K562 (cell line): ENCODE measurements at regions not wholly inside any gene's neighbourhood (a gene's known extent, or its start where the extent isn't known, plus 50 kb on each side); places are given as distances from the start of the nearest gene placed in this dataset.

Experiments used
- ATAC-seq: fragments of 200-7000 bp; cut with Tn5 transposase; 3 replicates; pipeline ENCODE4 v1.9.1; 2020; ENCODE audit warnings: moderate library complexity
- BruUV-seq: library from RNA; stranded (reverse); fragments of 400-500 nt; replicated peaks from 2 replicates; lab custom pipeline; 2021; lab: Mats Ljungman, UMichigan
- CTCF ChIA-PET: fragments of 300-600 bp; formaldehyde crosslinking; extraction: SDS; loops from one replicate; lab custom pipeline; 2021; ENCODE audit warnings: low intra/inter-chr PET ratio; lab: Yijun Ruan, JAX
- POLR2A ChIA-PET: fragments of 300-600, 350-650 bp; sonication (Branson Sonifier 250); formaldehyde crosslinking; extraction: SDS; loops from one replicate; lab custom pipeline; 2021; ENCODE audit warnings: antibody characterized with exemption, inconsistent platforms; lab: Yijun Ruan, JAX
- DNase-seq, 4 experiments: peaks; one replicate each; pipeline versions ENCODE4 v3.0.0 to v3.0.0-alpha.2; 2011 to 2018; ENCODE audit warnings: low spot score in 3 of 4, mixed read lengths in 3 of 4; ENCODE audit errors: extremely low read depth in 1 of 4
- FAIRE-seq: peaks from 2 replicates; lab custom pipeline; 2011; peaks lifted over from hg19 to GRCh38; lab: Jason Lieb, UNC
- H2AFZ ChIP-seq: 2 replicates; pipeline ENCODE4 v1.6.0; 2011; ENCODE audit warnings: low read depth, low read length, control low read depth, inconsistent platforms
- H3K27ac ChIP-seq: fragments of 200-600 bp; 3 replicates; pipeline ENCODE4 v1.8.0; 2011; ENCODE audit warnings: low read depth, mild to moderate bottlenecking, control low read depth, inconsistent platforms, low read length, moderate library complexity, mixed read lengths; ENCODE audit errors: extremely low read depth
- H3K27me3 ChIP-seq, 2 experiments: fragments of 300-600 bp in 1 of 2; 2 replicates in 1 of 2; 3 replicates in 1 of 2; pipeline versions ENCODE4 v1.6.0 to v1.8.0; 2011; ENCODE audit warnings: inconsistent platforms in 2 of 2, low read length in 2 of 2, mild to moderate bottlenecking in 1 of 2, mixed read lengths in 1 of 2, moderate library complexity in 1 of 2; ENCODE audit not compliant: control insufficient read depth in 2 of 2, insufficient read depth in 2 of 2
- H3K36me3 ChIP-seq: fragments of 300-600 bp; 3 replicates; pipeline ENCODE4 v1.8.0; 2011; ENCODE audit warnings: mild to moderate bottlenecking, low read length, inconsistent platforms; ENCODE audit not compliant: control insufficient read depth, insufficient read depth
- H3K4me1 ChIP-seq, 2 experiments: fragments of 200-600 bp in 1 of 2; replicated peaks in 1 of 2; 2 replicates in 1 of 2; 3 replicates in 1 of 2; pipeline versions ENCODE4 v1.5.1 to v1.8.0; 2011; ENCODE audit warnings: inconsistent platforms in 2 of 2, low read length in 2 of 2, mild to moderate bottlenecking in 1 of 2, mixed read lengths in 1 of 2, moderate library complexity in 1 of 2; ENCODE audit not compliant: control insufficient read depth in 2 of 2, insufficient read depth in 2 of 2
- H3K4me2 ChIP-seq: 2 replicates; pipeline ENCODE4 v1.6.1; 2011; ENCODE audit warnings: low read length, control low read depth, inconsistent platforms, mixed read lengths; ENCODE audit not compliant: insufficient read depth
- H3K4me3 ChIP-seq: fragments of 200-600 bp; sonication (generic), shearing (Covaris generic); 2 replicates; pipeline ENCODE4 v1.5.1; 2016; ENCODE audit warnings: control low read depth, inconsistent platforms
- H3K79me2 ChIP-seq: fragments of 200-600 bp; 3 replicates; pipeline ENCODE4 v1.8.0; 2011; ENCODE audit warnings: low read length, inconsistent platforms; ENCODE audit not compliant: control insufficient read depth, insufficient read depth
- H3K9ac ChIP-seq, 2 experiments: 2 replicates each; pipeline versions ENCODE4 v1.6.0 to v1.6.1; 2011; ENCODE audit warnings: low read depth in 2 of 2, low read length in 2 of 2, control low read depth in 1 of 2, inconsistent platforms in 1 of 2, mild to moderate bottlenecking in 1 of 2, mixed read lengths in 1 of 2; ENCODE audit not compliant: insufficient read depth in 1 of 2
- H3K9me1 ChIP-seq: one replicate; pipeline ENCODE4 v1.6.0; 2011; ENCODE audit warnings: inconsistent platforms, mild to moderate bottlenecking, low read length, moderate library complexity; ENCODE audit not compliant: control insufficient read depth, insufficient read depth
- H3K9me3 ChIP-seq: replicated peaks from 2 replicates; pipeline ENCODE4 v1.5.1; 2011; ENCODE audit warnings: low read depth, low read length, inconsistent platforms; ENCODE audit not compliant: control insufficient read depth, insufficient read depth
- H4K20me1 ChIP-seq: replicated peaks from 2 replicates; pipeline ENCODE4 v1.6.1; 2011; ENCODE audit warnings: low read length, inconsistent platforms, mixed read lengths; ENCODE audit not compliant: control insufficient read depth, insufficient read depth
- GABPB1 ChIP-seq: sonication (generic); formaldehyde crosslinking; IDR thresholded peaks from 2 replicates; pipeline ENCODE4 v1.8.0; 2022; ENCODE audit warnings: mild to moderate bottlenecking, missing genetic modification reagents
- HNRNPK ChIP-seq: fragments of 200-400 bp; formaldehyde crosslinking; IDR thresholded peaks from one replicate; pipeline ENCODE4 v1.6.1; 2018; ENCODE audit warnings: mild to moderate bottlenecking, low read depth, low read length; ENCODE audit not compliant: poor library complexity, severe bottlenecking
- HNRNPLL ChIP-seq: fragments of 200-400 bp; formaldehyde crosslinking; IDR thresholded peaks from 2 replicates; pipeline ENCODE4 v1.6.1; 2017; ENCODE audit warnings: low read length, low read depth, mild to moderate bottlenecking; ENCODE audit not compliant: poor library complexity, severe bottlenecking
- HSF4 ChIP-seq: fragments of 250-450 bp; sonication (Bioruptor Pico); IDR thresholded peaks from 2 replicates; pipeline ENCODE4 v2.1.2; 2022; ENCODE audit warnings: mild to moderate bottlenecking, moderate library complexity, borderline replicate concordance
- KDM4B ChIP-seq, 2 experiments: fragments of 450-650 bp in 1 of 2; sonication (generic) in 1 of 2; IDR thresholded peaks; 2 replicates each; pipeline ENCODE4 v1.6.1; 2016 to 2017; ENCODE audit warnings: borderline replicate concordance in 2 of 2, antibody characterized with exemption in 1 of 2, low read depth in 1 of 2, mild to moderate bottlenecking in 1 of 2
- MEF2D ChIP-seq: conservative IDR thresholded peaks from 2 replicates; pipeline ENCODE4 v1.6.1; 2016; ENCODE audit warnings: low read depth, missing genetic modification characterization, missing compliant biosample characterization
- NCOA4 ChIP-seq: fragments of 450-650 bp; IDR thresholded peaks from 2 replicates; pipeline ENCODE4 v1.6.1; 2018; ENCODE audit warnings: mild to moderate bottlenecking; ENCODE audit not compliant: partially characterized antibody
- NEUROD1 ChIP-seq: fragments of 150-350 bp; IDR thresholded peaks from 2 replicates; pipeline ENCODE4 v1.6.1; 2014; ENCODE audit warnings: borderline replicate concordance, low read length, low read depth; ENCODE audit not compliant: partially characterized antibody
- SPI1 ChIP-seq: IDR thresholded peaks from 2 replicates; pipeline ENCODE4 v1.6.1; 2011; ENCODE audit warnings: low read depth, low read length, control low read depth, borderline replicate concordance
- WGBS: fragments of 100-300 bp; shearing (Covaris generic); methylation state at CpG from one replicate; pipeline ENCODE4 v1.1.6; 2016; ENCODE audit warnings: low coverage, mixed read lengths; ENCODE audit not compliant: insufficient coverage; ENCODE audit errors: missing lambda C conversion rate; 5-methylcytosine and 5-hydroxymethylcytosine counted together
- in situ Hi-C: fragments of 300-500 bp; cut with MboI; formaldehyde crosslinking; loops from 4 replicates; pipeline ENCODE4 v1.15.0; 2018; ENCODE audit warnings: inconsistent platforms, mixed read lengths
- intact Hi-C: fragments of 100-400 bp; cut with micrococcal nuclease; formaldehyde crosslinking; loops from 2 replicates; pipeline ENCODE4 v1.14.2; 2022
- TF ChIP-seq, protein P1 (sequence below): fragments of 450-650 bp; IDR thresholded peaks from 2 replicates; pipeline ENCODE4 v1.6.1; 2016
- TF ChIP-seq, protein P2 (sequence below): sonication (generic); formaldehyde crosslinking; IDR thresholded peaks from 2 replicates; pipeline ENCODE4 v1.8.1; 2023; ENCODE audit warnings: mild to moderate bottlenecking, missing genetic modification reagents
- TF ChIP-seq, protein P3 (sequence below): fragments of 250-450 bp; sonication (Bioruptor Pico); IDR thresholded peaks from 2 replicates; pipeline ENCODE4 v1.4.0; 2020

DNA sequence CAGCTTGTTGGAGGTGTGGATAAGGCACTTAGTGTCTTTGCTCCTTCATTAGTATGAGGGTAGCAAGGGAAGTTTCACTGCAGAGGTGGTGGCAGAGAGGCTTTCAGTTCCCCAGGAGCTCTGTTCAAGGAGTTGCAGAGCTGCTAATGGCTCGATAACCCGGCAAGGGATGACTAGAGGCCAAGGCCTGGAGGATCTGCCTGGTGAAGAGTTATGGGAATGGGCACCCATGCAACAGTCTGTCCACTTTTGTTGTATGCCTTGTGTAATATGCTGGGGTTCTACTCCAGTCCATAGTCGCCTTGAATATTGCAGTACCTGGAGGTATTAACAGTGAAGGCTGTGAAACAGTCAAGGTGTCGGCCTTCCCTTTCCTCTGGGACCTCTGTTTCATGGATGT, 67.8 kb upstream of the NBDY start:
- no peak overlapping the region for H3K9ac ChIP-seq
- H3K9me3 ChIP-seq: no peaks in the 10 kb centered on the region
- no peaks in the 10 kb centered on the region for H3K9me1 ChIP-seq
- FAIRE-seq (no peak), DNase-seq (no peak), ATAC-seq (no peak)
- CTCF ChIA-PET: no interaction called here
- no peak for TF ChIP-seq GABPB1
- TF ChIP-seq, protein P1, sequence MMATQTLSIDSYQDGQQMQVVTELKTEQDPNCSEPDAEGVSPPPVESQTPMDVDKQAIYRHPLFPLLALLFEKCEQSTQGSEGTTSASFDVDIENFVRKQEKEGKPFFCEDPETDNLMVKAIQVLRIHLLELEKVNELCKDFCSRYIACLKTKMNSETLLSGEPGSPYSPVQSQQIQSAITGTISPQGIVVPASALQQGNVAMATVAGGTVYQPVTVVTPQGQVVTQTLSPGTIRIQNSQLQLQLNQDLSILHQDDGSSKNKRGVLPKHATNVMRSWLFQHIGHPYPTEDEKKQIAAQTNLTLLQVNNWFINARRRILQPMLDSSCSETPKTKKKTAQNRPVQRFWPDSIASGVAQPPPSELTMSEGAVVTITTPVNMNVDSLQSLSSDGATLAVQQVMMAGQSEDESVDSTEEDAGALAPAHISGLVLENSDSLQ: no peak
- no peak for TF ChIP-seq HNRNPLL
- no peak for TF ChIP-seq HNRNPK
- TF ChIP-seq, protein P2, sequence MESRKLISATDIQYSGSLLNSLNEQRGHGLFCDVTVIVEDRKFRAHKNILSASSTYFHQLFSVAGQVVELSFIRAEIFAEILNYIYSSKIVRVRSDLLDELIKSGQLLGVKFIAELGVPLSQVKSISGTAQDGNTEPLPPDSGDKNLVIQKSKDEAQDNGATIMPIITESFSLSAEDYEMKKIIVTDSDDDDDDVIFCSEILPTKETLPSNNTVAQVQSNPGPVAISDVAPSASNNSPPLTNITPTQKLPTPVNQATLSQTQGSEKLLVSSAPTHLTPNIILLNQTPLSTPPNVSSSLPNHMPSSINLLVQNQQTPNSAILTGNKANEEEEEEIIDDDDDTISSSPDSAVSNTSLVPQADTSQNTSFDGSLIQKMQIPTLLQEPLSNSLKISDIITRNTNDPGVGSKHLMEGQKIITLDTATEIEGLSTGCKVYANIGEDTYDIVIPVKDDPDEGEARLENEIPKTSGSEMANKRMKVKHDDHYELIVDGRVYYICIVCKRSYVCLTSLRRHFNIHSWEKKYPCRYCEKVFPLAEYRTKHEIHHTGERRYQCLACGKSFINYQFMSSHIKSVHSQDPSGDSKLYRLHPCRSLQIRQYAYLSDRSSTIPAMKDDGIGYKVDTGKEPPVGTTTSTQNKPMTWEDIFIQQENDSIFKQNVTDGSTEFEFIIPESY (CRISPR knock-in tag): no peak
- TF ChIP-seq SPI1: no peak
- TF ChIP-seq HSF4 (CRISPR knock-in tag): no peak
- TF ChIP-seq, protein P3, sequence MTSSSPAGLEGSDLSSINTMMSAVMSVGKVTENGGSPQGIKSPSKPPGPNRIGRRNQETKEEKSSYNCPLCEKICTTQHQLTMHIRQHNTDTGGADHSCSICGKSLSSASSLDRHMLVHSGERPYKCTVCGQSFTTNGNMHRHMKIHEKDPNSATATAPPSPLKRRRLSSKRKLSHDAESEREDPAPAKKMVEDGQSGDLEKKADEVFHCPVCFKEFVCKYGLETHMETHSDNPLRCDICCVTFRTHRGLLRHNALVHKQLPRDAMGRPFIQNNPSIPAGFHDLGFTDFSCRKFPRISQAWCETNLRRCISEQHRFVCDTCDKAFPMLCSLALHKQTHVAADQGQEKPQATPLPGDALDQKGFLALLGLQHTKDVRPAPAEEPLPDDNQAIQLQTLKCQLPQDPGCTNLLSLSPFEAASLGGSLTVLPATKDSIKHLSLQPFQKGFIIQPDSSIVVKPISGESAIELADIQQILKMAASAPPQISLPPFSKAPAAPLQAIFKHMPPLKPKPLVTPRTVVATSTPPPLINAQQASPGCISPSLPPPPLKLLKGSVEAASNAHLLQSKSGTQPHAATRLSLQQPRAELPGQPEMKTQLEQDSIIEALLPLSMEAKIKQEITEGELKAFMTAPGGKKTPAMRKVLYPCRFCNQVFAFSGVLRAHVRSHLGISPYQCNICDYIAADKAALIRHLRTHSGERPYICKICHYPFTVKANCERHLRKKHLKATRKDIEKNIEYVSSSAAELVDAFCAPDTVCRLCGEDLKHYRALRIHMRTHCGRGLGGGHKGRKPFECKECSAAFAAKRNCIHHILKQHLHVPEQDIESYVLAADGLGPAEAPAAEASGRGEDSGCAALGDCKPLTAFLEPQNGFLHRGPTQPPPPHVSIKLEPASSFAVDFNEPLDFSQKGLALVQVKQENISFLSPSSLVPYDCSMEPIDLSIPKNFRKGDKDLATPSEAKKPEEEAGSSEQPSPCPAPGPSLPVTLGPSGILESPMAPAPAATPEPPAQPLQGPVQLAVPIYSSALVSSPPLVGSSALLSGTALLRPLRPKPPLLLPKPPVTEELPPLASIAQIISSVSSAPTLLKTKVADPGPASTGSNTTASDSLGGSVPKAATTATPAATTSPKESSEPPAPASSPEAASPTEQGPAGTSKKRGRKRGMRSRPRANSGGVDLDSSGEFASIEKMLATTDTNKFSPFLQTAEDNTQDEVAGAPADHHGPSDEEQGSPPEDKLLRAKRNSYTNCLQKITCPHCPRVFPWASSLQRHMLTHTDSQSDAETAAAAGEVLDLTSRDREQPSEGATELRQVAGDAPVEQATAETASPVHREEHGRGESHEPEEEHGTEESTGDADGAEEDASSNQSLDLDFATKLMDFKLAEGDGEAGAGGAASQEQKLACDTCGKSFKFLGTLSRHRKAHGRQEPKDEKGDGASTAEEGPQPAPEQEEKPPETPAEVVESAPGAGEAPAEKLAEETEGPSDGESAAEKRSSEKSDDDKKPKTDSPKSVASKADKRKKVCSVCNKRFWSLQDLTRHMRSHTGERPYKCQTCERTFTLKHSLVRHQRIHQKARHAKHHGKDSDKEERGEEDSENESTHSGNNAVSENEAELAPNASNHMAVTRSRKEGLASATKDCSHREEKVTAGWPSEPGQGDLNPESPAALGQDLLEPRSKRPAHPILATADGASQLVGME (CRISPR knock-in tag): no peak
- no peak for TF ChIP-seq NCOA4
- no peak for TF ChIP-seq KDM4B (IDR thresholded peaks at IDR 0.05; ENCODE audit: borderline replicate concordance in 2 of 2, low read depth in 1 of 2)
- no peak for TF ChIP-seq MEF2D (tag)
- no peak for TF ChIP-seq NEUROD1
- WGBS: 6% methylated on average over 4 of the region's 4 CpGs
- no peaks in the 10 kb centered on the region for H3K27me3 ChIP-seq
- H3K27ac ChIP-seq: no peak overlapping the region
- no peak overlapping the region for H2AFZ ChIP-seq
- H3K4me2 ChIP-seq: no peak overlapping the region
- POLR2A ChIA-PET: interaction anchor here (0.6 kb wide), 1 partner anchor 56 kb away, joined by 3 read pairs; no protein-coding TSS in a partner anchor
- intact Hi-C loops (no loop called here), in situ Hi-C loops (no loop called here)
- H3K4me3 ChIP-seq: no peak overlapping the region
- H3K79me2 ChIP-seq: no peaks in the 10 kb centered on the region
- no peaks in the 10 kb centered on the region for H3K4me1 ChIP-seq
- no peaks in the 10 kb centered on the region for H3K36me3 ChIP-seq
- no TSS peak for BruUV-seq
- no peaks in the 10 kb centered on the region for H4K20me1 ChIP-seq
